ENCODE measurements at regions not wholly inside any gene's neighbourhood (a gene's known extent, or its start where the extent isn't known, plus 50 kb on each side); places are given as distances from the start of the nearest gene placed in this dataset.

GRCh38 chr13:70284371-70284770 is 176.1 kb upstream of the KLHL1 start:
- intact Hi-C loops (cut with DNase I), result no loop called here
- no peaks in the 10 kb centered on the region for H3K27me3 ChIP-seq
- H3K36me3 ChIP-seq, result no peaks in the 10 kb centered on the region
- H3K4me1 ChIP-seq, result no peaks in the 10 kb centered on the region
- no peak for DNase-seq (ENCODE audit: low spot score in 2 of 2)
- H3K27ac ChIP-seq, result no peak overlapping the region
- no peaks in the 10 kb centered on the region for H3K9me3 ChIP-seq
- TF ChIP-seq CTCF (IDR thresholded peaks at IDR 0.05), result no peak
- H3K4me3 ChIP-seq, result no peak overlapping the region

- Histone ChIP-seq H3K27me3 (no peaks in the 10 kb centered on the region), H3K4me1 (no peaks in the 10 kb centered on the region), H3K36me3 (no peaks in the 10 kb centered on the region), H3K27ac (no peak overlapping the region), H3K9me3 (no peaks in the 10 kb centered on the region), H3K4me3 (no peak overlapping the region)
- no peak for TF ChIP-seq CTCF (IDR thresholded peaks at IDR 0.05)
- no peak for DNase-seq (ENCODE audit: low spot score in 2 of 2)
- intact Hi-C loops (cut with DNase I), result no loop called here
Measured at GRCh38 chr13:70275841-70276240, 167.6 kb upstream of the KLHL1 start.

- intact Hi-C loops (cut with DNase I), result no loop called here
- H3K27ac ChIP-seq, result no peak overlapping the region
- no peak overlapping the region for H3K4me3 ChIP-seq
- DNase-seq (ENCODE audit: low spot score in 2 of 2), result no peak
- no peak for TF ChIP-seq CTCF (IDR thresholded peaks at IDR 0.05)
- no peaks in the 10 kb centered on the region for H3K27me3 ChIP-seq
- no peaks in the 10 kb centered on the region for H3K9me3 ChIP-seq
- no peaks in the 10 kb centered on the region for H3K36me3 ChIP-seq
- H3K4me1 ChIP-seq, result no peaks in the 10 kb centered on the region
Measured at GRCh38 chr13:70255406-70255991, 147.2 kb upstream of the KLHL1 start.

- H3K27me3 ChIP-seq, result no peaks in the 10 kb centered on the region
- no peaks in the 10 kb centered on the region for H3K9me3 ChIP-seq
- H3K4me1 ChIP-seq, result no peaks in the 10 kb centered on the region
- H3K4me3 ChIP-seq, result no peak overlapping the region
- intact Hi-C loops (cut with DNase I), result no loop called here
- no peak for DNase-seq (ENCODE audit: low spot score in 2 of 2)
- H3K36me3 ChIP-seq, result no peaks in the 10 kb centered on the region
- no peak overlapping the region for H3K27ac ChIP-seq
- no peak for TF ChIP-seq CTCF (IDR thresholded peaks at IDR 0.05)
Measured at GRCh38 chr13:70253834-70254233, 145.6 kb upstream of the KLHL1 start.

- no peak for DNase-seq (ENCODE audit: low spot score in 2 of 2)
- no peaks in the 10 kb centered on the region for H3K9me3 ChIP-seq
- intact Hi-C loops (cut with DNase I), result no loop called here
- H3K27me3 ChIP-seq, result no peaks in the 10 kb centered on the region
- TF ChIP-seq CTCF (IDR thresholded peaks at IDR 0.05), result no peak
- no peaks in the 10 kb centered on the region for H3K4me1 ChIP-seq
- no peaks in the 10 kb centered on the region for H3K36me3 ChIP-seq
- H3K4me3 ChIP-seq, result no peak overlapping the region
- no peak overlapping the region for H3K27ac ChIP-seq
Measured at GRCh38 chr13:70253411-70253810, 145.2 kb upstream of the KLHL1 start.

Measured in ascending aorta (tissue), 2 donors.